ENCODE measurements at regions not wholly inside any gene's neighbourhood (a gene's known extent, or its start where the extent isn't known, plus 50 kb on each side); places are given as distances from the start of the nearest gene placed in this dataset.

- TF ChIP-seq POLR2A (IDR thresholded peaks at IDR 0.05): no peak
- TF ChIP-seq, protein P1, sequence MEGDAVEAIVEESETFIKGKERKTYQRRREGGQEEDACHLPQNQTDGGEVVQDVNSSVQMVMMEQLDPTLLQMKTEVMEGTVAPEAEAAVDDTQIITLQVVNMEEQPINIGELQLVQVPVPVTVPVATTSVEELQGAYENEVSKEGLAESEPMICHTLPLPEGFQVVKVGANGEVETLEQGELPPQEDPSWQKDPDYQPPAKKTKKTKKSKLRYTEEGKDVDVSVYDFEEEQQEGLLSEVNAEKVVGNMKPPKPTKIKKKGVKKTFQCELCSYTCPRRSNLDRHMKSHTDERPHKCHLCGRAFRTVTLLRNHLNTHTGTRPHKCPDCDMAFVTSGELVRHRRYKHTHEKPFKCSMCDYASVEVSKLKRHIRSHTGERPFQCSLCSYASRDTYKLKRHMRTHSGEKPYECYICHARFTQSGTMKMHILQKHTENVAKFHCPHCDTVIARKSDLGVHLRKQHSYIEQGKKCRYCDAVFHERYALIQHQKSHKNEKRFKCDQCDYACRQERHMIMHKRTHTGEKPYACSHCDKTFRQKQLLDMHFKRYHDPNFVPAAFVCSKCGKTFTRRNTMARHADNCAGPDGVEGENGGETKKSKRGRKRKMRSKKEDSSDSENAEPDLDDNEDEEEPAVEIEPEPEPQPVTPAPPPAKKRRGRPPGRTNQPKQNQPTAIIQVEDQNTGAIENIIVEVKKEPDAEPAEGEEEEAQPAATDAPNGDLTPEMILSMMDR (IDR thresholded peaks at IDR 0.05): no peak
Measured at GRCh38 chr1:47709872-47710231, 272.0 kb downstream of the FOXD2 start.

All from suprapubic skin (tissue), 3 donors.